NCI-H2107 treated with DMSO at 0.1 percent for 48 hours (cell line): ENCODE measurements at regions not wholly inside any gene's neighbourhood (a gene's known extent, or its start where the extent isn't known, plus 50 kb on each side); places are given as distances from the start of the nearest gene placed in this dataset.

Source experiments
- DNase-seq: peaks from one replicate; lab custom pipeline; 2025; ENCODE audit not compliant: unreplicated experiment; lab: John Stamatoyannopoulos, UW

DNA sequence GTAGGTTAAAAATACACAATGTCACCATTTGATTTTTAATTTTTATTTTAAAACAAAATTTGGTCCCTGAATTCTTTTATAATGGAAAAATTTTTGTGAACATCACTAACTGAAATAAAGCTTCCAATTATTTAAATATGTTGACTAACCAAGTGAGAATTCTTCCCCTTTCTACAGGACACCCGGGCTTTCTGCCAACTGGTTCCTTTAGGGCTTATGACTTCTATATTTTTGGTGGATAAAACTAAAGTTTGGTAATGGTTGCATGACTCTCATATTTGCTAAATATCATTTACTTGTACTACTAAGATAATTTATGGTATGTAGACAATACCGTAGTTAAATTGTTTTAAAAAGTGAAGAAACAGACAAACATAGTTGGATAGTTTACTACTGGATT is 291.0 kb upstream of the DOK6 start:
- DNase-seq, result no peak

DNA sequence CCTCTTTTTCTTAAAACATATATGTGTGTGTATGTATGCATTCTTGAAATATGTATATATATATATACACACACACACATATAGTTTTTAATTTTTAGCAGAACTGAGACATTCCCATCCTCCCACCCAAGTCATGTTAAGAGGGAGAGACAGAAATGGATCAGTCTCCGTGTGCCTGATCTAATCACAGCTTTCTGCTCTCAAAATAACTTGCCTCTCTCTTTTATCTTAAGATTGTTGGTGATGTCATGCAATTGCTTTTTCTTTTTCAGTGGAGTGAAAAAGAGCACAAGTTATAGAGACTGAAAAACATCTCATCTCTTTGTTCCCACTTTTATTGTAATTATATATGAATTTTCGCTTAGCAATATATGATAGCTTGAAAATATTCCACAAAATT is 279.9 kb upstream of the DOK6 start:
- DNase-seq, result no peak

DNA sequence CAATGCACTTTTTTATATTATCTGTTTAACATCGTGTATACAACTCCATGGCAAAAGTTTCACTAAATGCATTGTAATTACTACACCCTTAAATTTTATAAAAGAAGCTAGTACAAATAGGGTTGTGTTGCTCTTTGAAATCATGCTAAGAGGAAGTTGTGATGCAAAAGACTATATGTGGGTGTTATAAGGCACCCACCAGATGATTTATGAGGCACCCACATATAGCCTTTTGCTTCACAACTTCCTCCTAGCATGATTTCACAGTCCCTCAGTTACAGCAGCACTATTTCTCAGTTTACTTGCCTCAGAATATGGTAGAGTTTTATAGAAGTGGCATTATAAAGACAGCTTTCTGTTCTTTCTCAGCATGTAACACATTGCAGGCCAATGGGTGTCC is 277.3 kb upstream of the DOK6 start:
- DNase-seq, result no peak

DNA sequence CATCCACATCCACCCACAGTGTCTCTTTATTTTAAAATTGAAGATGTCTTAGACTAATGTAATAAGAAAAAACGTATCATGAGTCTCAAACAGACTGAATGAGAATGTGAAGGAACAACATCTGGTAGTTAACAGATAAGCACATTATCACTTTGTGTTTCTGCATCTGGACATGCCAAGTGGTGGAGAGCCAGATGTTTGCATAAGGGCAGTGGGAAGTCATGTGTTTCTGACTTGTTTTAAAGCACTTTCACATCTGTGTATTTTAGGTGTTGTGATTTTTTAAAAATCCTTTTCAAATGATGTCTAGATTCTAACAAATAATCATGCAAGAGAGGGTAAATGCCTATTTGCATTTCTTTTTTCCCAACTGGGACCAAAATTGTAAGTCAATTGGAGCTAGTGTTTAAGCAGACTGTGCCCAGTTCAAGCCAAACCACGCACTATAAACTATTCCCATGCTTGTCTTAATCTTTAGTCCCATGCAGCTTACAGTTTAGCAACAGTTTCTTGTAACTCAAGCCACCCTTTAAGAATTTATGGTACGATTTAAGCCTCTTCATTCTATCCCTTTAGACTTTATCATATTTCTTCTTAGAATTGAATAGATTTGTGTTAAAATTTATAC is 272.7 kb upstream of the DOK6 start:
- no peak for DNase-seq

DNA sequence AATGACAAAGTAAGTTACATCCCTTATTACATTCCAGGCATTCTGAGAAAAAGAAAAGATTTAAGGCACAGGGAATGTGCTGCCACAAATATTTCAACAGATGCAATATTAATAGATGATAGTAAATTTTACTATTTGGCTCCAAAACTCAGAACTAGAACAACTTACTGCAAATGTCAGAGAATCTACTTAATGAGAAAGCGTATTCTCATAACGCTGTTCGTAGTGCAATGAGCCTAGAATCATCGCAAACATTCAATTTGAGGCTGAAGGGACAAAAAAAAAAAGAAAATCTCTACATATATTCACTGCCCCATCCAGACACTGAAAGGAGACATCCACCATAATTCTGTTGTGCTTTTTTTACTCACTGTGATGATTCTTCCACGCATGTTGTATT is 272.1 kb upstream of the DOK6 start:
- no peak for DNase-seq

DNA sequence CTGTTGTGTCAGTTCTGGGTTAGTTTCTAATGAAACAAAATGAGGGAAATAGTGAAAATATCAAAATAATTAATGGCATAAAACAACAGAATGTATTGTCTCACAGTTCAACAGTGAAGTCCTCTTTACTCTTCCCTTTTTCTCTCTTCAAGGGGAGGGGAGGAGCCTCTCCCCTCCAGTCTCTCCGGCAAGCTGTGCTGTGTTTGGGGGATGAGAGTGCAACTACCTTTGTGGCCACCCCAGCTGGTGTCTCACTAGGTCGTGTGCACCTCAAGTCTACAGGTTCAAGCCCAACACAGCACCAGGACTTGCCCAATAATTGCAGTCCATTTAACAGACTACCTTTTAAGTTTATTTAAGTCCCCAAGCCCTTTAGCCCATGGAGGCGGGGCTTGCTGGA is 271.7 kb upstream of the DOK6 start:
- DNase-seq, result no peak

DNA sequence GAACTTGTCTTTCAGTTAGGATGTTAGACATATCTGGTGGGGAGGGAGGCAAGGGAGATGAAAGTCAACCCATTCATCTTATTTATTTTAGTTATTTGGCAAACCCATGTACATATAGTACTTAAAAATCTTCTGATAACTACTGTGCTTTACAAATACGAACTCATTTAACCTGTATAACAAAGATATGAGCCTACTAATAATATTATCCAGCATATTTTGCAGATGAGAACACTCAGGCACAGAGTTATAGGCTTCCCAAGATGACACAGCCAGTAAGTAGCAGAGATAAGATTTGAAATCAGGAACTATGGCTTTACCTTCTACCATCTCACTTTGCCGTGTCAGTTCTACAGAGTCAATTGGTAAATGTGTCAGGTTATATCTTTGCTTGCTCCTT is 262.6 kb upstream of the DOK6 start:
- no peak for DNase-seq

DNA sequence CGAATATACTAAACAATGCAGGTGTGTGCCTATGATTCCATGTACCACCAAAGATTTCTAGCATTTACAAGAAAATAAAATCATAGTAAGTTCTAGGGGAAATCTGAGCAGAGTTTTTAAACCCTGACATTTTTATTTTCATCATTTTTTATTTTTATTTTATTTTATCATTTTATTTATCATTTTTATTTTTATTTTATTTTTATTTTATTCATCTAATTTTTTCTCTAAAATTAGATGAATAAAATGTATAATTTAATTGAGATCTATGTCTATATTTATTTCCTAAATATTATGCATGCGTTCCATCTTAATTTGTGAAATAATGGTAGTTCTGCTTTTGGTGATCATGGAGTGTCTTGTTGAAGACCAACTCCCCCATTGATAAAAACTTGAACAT is 257.6 kb upstream of the DOK6 start:
- no peak for DNase-seq

DNA sequence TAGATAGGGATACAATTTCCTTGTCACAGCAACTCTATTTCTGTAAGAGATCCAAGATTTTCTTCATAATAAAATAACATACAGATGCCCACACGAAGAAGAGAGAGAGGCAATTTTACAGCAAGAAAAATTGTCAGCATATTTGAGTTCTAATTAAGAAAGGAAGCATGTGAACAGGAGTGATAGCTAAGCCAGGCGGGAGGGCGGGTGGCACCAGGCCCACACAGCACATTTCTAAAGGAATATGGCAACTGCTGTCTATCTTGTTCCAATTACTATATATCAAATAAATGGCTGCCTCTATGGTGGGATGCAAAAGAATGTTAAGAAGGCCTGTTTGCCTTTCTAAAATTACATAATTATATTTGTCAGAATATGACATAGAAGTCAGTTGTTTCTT is 248.3 kb upstream of the DOK6 start:
- no peak for DNase-seq

DNA sequence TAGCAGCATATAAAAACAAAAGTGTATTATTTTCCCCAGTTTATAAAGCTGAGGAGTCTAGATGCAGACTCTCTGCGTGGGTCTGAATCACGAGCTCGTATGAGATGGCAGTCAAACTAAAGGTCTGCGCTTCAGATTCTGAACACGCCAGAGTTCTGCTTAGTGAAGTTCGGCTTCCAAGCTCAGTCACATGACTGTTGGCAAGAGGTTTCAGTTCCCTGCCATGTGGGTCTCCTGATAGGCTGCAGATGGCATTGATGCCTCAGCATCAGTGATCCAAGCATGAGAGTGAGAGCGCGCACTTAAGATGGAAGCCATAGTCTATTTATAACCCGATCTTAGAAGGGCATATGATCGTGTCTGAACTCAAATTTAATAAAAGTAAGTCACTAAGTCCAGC is 242.8 kb upstream of the DOK6 start:
- DNase-seq, result no peak

DNA sequence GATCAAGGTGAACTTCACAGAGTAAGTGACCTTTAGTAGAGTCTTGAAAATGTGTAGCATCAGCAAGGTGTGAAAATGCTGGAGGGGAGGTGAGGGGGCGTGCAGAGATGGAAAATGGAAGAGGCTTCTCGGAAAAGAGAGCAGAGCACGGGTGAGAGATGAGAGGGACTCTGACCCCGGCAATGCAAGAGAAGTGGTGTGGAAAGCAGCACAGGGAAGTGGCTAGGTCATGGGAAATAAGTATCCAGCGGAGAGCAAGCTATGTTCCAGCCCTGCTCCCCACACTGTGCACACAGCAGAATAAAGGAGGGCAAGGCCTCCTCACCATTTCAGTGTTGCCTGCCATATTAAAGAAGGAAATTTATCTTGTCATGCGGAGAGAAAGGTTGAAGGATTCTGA is 241.7 kb upstream of the DOK6 start:
- DNase-seq, result no peak

DNA sequence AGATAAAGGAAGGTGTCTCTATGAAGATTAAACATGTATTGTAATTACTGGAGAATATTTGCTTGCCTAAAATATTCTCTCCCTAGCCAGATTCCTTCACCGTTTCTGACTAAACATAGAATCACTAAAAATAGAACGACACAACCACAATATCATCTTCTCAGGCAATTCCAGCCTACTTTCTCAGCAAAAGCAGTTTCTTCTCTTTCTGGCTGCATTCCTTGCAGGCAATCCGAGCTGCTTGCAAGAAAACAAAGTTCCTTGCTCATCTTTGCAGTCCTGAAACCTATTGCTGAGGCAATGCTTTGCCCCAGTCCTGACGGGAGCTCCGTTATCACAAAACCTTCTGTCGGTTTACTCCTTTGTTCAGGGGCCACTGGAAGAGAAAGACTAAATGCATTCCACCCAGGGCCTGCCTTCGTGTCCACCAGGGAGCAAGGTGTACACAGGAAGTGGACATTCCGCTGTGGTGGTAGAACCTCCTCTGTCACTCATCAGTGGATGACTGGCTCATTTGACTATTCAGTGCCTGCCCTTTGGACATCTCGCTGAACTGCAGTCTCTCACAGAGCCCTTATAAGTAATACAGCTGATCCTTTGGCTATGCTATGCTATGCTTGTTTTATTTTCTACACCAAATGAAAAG is 239.2 kb upstream of the DOK6 start:
- DNase-seq, result no peak

DNA sequence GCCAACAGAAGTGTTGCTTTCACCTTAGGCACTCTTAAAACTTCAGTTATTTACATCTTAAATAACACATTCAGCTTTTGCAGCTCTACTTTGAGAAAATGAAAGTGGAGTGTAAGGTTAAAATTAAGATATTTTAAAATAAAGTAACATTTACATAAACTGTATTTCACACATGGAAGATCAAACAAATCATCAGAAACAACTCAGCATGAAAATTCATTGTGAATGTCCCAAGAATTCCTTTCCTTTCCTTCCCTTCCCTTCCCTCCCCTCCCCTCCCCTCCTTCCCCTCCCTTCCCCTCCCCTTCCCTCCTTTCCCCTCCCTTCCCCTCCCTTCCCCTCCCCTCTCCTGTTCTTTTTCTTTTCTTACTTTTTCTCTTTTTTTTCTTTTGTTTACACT is 238.0 kb upstream of the DOK6 start:
- no peak for DNase-seq

DNA sequence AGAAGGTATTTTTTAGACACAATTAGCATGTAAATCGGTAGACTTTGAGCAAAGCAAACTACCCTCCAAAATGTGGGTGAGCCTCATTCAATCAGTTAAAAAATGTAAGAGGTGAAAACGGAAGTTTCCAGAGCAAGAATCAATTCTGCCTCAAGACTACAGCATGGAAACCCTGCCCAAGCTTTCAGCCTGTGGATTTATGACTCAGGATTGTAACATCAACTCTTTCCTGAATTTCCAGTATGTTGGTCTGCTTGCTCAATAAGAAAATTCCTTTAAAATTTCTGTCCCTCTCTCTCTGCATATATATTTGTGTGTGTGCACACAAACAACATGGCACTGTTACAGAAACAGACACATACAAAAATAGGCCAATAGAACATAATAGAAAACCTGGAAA is 228.6 kb upstream of the DOK6 start:
- DNase-seq, result no peak

DNA sequence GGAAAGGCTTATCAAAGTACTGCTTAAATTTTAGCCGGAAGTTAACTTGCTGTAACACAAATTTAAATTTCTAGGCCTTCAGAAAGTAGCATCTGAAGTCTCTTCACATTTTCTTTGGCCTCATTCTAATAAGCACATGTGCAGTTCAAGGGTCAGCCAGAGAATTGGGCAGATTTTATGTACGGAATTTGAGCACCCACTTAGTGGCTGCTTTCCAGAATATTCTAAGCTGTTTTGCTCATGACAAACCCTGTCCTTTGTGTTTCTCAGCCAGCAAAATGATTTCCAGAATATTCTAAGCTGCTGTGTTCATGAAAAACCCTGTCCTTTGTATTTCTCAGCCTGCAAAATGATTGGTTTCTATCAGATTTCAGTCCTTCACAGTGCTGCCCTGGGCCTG is 225.0 kb upstream of the DOK6 start:
- no peak for DNase-seq

DNA sequence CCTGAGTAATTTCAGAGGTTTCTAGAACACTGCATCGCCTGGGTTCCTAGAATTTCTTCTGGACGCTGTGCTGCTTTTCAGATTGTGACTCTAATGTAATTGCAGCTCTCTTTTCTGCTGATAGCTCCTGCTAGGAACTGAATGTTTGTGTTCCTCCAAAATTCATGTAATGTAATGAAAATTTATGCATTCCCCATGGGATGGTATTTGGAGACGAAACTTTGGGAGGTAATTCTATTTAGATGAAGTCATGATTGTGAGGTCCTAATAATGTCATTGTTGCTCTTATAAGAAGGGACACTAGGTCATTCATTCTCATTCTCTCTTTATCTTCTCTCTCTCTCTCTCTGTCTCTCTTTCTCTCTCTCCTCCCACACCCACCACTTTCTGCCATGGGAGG is 223.9 kb upstream of the DOK6 start:
- no peak for DNase-seq

DNA sequence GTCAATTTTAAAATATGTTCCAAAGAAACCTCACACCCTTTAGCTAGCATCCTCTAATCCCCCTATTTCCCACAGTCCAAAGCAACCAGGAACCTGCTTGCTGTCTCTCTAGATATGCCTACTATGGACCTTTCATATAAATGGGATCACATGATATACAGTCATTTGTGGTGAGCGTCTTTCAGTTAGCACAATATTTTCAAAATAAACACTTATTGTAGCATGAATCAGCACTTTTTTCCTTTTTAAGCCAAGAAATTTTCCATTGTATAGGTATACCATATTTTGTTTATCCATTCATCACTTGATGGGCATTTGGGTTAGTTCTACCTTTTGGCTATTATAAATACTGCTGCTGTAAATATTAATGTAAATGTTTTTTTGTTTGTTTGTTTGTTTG is 223.0 kb upstream of the DOK6 start:
- DNase-seq, result no peak

DNA sequence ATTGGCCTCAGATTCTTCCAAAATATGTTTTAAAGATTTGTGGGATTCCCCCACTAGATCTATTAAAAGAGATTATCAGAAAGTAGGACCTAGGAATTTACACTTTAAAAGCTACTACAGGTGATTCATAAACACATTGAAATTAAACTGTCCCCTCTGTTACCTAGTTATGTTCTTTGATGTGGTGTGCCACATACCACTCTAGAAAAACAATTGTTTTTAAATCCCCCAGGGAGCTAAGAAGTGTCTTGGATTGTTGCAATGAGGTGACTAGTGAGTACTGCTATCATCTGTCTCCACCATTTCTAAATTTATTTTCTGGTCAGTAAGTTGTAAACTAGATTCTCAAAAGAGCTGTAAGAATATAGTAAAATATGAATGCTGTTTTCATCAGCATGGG is 214.5 kb upstream of the DOK6 start:
- no peak for DNase-seq

DNA sequence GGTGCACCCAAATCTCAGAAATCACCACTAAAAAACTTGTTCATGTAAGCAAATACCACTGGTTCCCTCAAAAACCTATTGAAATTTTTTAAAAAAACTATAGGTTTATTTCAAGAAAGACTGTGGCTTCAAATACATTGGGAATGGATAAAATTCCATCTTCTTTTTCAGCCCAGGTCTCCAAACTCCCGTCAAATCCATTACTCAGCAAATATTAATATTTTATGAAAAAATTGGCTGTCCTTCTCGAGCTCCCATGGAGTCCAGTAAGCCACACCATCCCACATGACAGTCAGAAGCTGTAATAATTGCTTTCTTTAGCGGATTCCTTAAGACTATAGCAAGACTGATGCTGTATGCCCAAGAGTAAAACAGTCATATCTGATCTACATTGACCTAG is 204.4 kb upstream of the DOK6 start:
- DNase-seq, result no peak

DNA sequence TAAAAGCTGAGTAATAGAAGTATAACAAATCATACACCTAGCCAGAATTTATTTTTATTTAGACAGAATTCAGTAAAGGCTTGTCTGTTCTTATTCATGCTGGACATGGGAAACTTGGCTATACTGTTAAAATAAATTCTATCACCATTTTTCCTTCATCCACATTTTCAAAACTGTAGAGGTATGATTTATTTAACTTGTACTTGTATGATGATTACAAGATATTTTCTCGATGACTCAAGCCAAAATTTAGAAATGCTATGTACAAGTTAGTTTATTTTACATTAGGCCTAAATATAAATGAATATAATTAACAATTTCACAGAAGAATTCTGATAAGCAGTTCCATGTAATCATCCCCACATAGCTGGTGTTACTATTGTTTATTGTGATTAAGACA is 194.8 kb upstream of the DOK6 start:
- no peak for DNase-seq

DNA sequence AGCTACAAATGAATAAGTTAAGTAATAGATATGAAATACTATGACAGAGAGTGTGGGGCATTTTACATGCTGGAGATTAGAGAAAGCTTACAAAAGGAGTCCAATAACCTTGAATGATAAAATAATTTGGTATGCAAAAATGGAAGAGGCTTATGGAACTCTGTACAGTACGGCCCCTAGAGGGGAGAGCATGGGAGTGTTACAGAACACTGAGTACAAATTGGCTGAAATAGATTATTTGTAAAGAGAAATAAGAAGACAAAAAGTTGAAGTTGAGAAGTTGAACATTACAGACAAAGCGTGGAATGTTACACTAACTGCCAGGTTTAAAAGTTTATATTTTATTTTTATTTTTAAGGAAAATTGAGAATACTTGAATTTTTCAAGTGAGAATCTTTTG is 192.1 kb upstream of the DOK6 start:
- no peak for DNase-seq

DNA sequence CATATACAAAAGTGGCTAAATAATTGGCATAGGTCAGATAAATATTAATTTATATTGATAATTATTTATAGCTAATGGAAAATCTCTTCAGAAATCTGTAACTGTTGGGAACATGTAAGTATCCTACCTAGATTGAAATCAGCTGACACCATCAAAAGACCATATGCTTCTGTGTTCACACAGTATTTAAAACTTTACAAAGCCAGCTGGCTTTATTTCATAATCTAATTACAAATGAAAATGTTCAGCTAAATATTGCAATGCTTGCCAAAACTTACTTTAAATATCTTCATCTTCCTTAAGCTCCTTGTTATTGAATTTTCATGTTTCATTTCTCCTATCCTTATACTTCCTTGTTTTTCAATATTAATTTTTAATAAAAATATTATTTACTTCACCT is 190.9 kb upstream of the DOK6 start:
- no peak for DNase-seq

DNA sequence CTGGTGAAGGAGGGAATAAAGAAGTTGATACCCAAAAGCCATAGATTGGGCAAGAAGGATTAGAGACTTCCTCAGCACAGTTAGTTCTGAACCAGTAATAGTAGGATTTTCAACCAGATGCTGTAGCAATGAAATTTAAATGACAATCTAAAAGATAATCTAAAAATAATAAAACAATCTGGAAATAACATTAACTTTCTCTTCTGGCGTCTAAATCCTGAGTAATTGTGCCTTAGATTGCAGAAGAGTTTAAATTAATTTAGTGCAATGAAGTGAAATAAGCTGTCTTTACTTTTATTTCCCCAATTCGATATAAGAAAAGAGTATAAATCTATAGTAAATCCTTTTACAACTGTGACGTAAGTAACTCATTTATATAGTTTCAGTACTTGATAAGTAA is 186.8 kb upstream of the DOK6 start:
- no peak for DNase-seq
